GM12878 (cell line): ENCODE measurements at regions not wholly inside any gene's neighbourhood (a gene's known extent, or its start where the extent isn't known, plus 50 kb on each side); places are given as distances from the start of the nearest gene placed in this dataset.

ENCODE experiments used
- ATAC-seq: fragments of 200-7000 bp; cut with Tn5 transposase; 3 replicates; pipeline ENCODE4 v1.9.1; 2020; ENCODE audit warnings: mild to moderate bottlenecking, moderate library complexity
- BruUV-seq: library from RNA; stranded (reverse); fragments of 400-500 nt; replicated peaks from 2 replicates; lab custom pipeline; 2021; lab: Mats Ljungman, UMichigan
- CTCF ChIA-PET: fragments of 300-600 bp; sonication (Branson Sonifier 250); formaldehyde crosslinking; extraction: SDS; loops from one replicate; lab custom pipeline; 2021; ENCODE audit warnings: inconsistent platforms; lab: Yijun Ruan, JAX
- POLR2A ChIA-PET: fragments of 350-600 bp; formaldehyde crosslinking; extraction: SDS; loops from one replicate; lab custom pipeline; 2021; ENCODE audit warnings: inconsistent platforms; lab: Charles Lee
- RAD21 ChIA-PET: fragments of 300-600 bp; sonication (Branson Sonifier 250); formaldehyde crosslinking; loops from one replicate; lab custom pipeline; 2023; ENCODE audit warnings: antibody characterized with exemption; ENCODE audit not compliant: unreplicated experiment; lab: Charles Lee
- SMC1A ChIA-PET: fragments of 300-600 bp; sonication (Branson Sonifier 250); formaldehyde crosslinking; loops from one replicate; lab custom pipeline; 2023; ENCODE audit not compliant: unreplicated experiment, uncharacterized antibody; lab: Charles Lee
- DNase-seq: peaks from one replicate; pipeline ENCODE4 v3.0.0-alpha.2; 2011; ENCODE audit warnings: low read depth, low spot score
- FAIRE-seq: peaks from 3 replicates; lab custom pipeline; 2011; peaks lifted over from hg19 to GRCh38; lab: Jason Lieb, UNC
- H2AFZ ChIP-seq: 2 replicates; pipeline ENCODE4 v1.6.0; 2011; ENCODE audit warnings: low read depth, low read length, control low read depth; ENCODE audit not compliant: control insufficient read depth
- H3K27ac ChIP-seq: 2 replicates; pipeline ENCODE4 v1.5.1; 2011; ENCODE audit warnings: control low read depth; ENCODE audit not compliant: control insufficient read depth, insufficient read depth
- H3K27me3 ChIP-seq, 2 experiments: replicated peaks in 1 of 2; 2 replicates each; pipeline versions ENCODE4 v1.6.0 to v1.6.1; 2011; ENCODE audit warnings: low read length in 1 of 2; ENCODE audit not compliant: control insufficient read depth in 2 of 2, insufficient read depth in 2 of 2
- H3K36me3 ChIP-seq, 2 experiments: 2 replicates each; pipeline ENCODE4 v1.5.1; 2011; ENCODE audit warnings: low read length in 1 of 2; ENCODE audit not compliant: control insufficient read depth in 2 of 2, insufficient read depth in 2 of 2
- H3K4me1 ChIP-seq: 2 replicates; pipeline ENCODE4 v1.6.1; 2011; ENCODE audit warnings: mild to moderate bottlenecking, low read length, moderate library complexity, mixed read lengths; ENCODE audit not compliant: control insufficient read depth, insufficient read depth
- H3K4me2 ChIP-seq: 2 replicates; pipeline ENCODE4 v1.6.0; 2011; ENCODE audit warnings: control low read depth; ENCODE audit not compliant: control insufficient read depth, insufficient read depth
- H3K4me3 ChIP-seq: fragments of 200-600 bp; sonication (generic); 2 replicates; pipeline ENCODE4 v1.5.1; 2016
- H3K79me2 ChIP-seq: 2 replicates; pipeline ENCODE4 v1.6.0; 2011; ENCODE audit warnings: low read length; ENCODE audit not compliant: control insufficient read depth, insufficient read depth
- H3K9ac ChIP-seq: 2 replicates; pipeline ENCODE4 v1.8.0; 2011; ENCODE audit warnings: low read length, control low read depth, mixed read lengths; ENCODE audit not compliant: control insufficient read depth, insufficient read depth
- H3K9me3 ChIP-seq: replicated peaks from 3 replicates; pipeline ENCODE4 v1.5.1; 2011; ENCODE audit warnings: mild to moderate bottlenecking, low read length; ENCODE audit not compliant: control insufficient read depth, insufficient read depth
- H4K20me1 ChIP-seq: 2 replicates; pipeline ENCODE4 v1.6.0; 2011; ENCODE audit not compliant: control insufficient read depth, insufficient read depth
- BCL11A ChIP-seq: IDR thresholded peaks from 2 replicates; pipeline ENCODE4 v1.6.1; 2011; ENCODE audit warnings: low read depth, low read length
- CUX1 ChIP-seq: IDR thresholded peaks from 2 replicates; pipeline ENCODE4 v1.6.1; 2012; ENCODE audit warnings: improper control_type of control experiment, low read depth, low read length; ENCODE audit not compliant: insufficient replicate concordance
- ETV6 ChIP-seq, 2 experiments: fragments of 450-650 bp in 1 of 2; IDR thresholded peaks in 1 of 2; conservative IDR thresholded peaks in 1 of 2; 2 replicates each; pipeline ENCODE4 v1.6.1; 2014; ENCODE audit warnings: antibody characterized with exemption in 1 of 2, borderline replicate concordance in 1 of 2, low read depth in 1 of 2, mild to moderate bottlenecking in 1 of 2, moderate library complexity in 1 of 2
- FOXK2 ChIP-seq: fragments of 450-650 bp; IDR thresholded peaks from 2 replicates; pipeline ENCODE4 v1.6.1; 2017; ENCODE audit warnings: mild to moderate bottlenecking, moderate library complexity
- FOXM1 ChIP-seq: IDR thresholded peaks from 2 replicates; pipeline ENCODE4 v1.6.1; 2012; ENCODE audit warnings: low read depth, mild to moderate bottlenecking, inconsistent platforms, low read length, moderate library complexity
- MLLT1 ChIP-seq: fragments of 450-650 bp; IDR thresholded peaks from 2 replicates; pipeline ENCODE4 v1.6.1; 2016; ENCODE audit warnings: mild to moderate bottlenecking
- NFYA ChIP-seq: IDR thresholded peaks from 2 replicates; pipeline ENCODE4 v1.6.1; 2011; ENCODE audit warnings: low read depth, mild to moderate bottlenecking, low read length, improper control_type of control experiment, borderline replicate concordance
- SMARCA5 ChIP-seq: fragments of 450-650 bp; IDR thresholded peaks from 2 replicates; pipeline ENCODE4 v1.6.1; 2017; ENCODE audit warnings: mild to moderate bottlenecking
- STAT3 ChIP-seq: IDR thresholded peaks from 2 replicates; pipeline ENCODE4 v1.6.1; 2011; ENCODE audit warnings: low read depth, low read length, improper control_type of control experiment
- SUPT20H ChIP-seq: IDR thresholded peaks from 2 replicates; pipeline ENCODE4 v1.6.1; 2011; ENCODE audit warnings: low read depth, mild to moderate bottlenecking, low read length, moderate library complexity, borderline replicate concordance; ENCODE audit not compliant: control insufficient read depth
- USF2 ChIP-seq: IDR thresholded peaks from 2 replicates; pipeline ENCODE4 v1.6.1; 2011; ENCODE audit warnings: low read depth, low read length, improper control_type of control experiment, borderline replicate concordance
- WGBS: methylation state at CpG from one replicate; pipeline ENCODE4 v1.1.6; 2016; ENCODE audit warnings: low lambda C conversion rate; ENCODE audit not compliant: insufficient replicate concordance, insufficient coverage; ENCODE audit errors: missing lambda C conversion rate; 5-methylcytosine and 5-hydroxymethylcytosine counted together
- in situ Hi-C: fragments of 300-500 bp; cut with MboI; formaldehyde crosslinking; loops from 9 replicates; pipeline ENCODE4 v1.14.3; 2018; ENCODE audit warnings: mixed read lengths
- intact Hi-C: fragments of 100-400 bp; cut with micrococcal nuclease; formaldehyde crosslinking; loops from one replicate; pipeline ENCODE4 v1.14.2; 2022; ENCODE audit not compliant: unreplicated experiment
- TF ChIP-seq, protein P1 (sequence below): fragments of 150-350 bp; IDR thresholded peaks from 2 replicates; pipeline ENCODE4 v1.6.1; 2014; ENCODE audit warnings: mild to moderate bottlenecking, low read depth, low read length

GRCh38 chr21:24403221-24403620 is 1204.1 kb downstream of the MRPL39 start:
- no peak overlapping the region for H3K4me3 ChIP-seq
- H4K20me1 ChIP-seq = no peaks in the 10 kb centered on the region
- H3K27ac ChIP-seq = no peak overlapping the region
- WGBS = 2% methylated on average over 3 of the region's 3 CpGs
- no peaks in the 10 kb centered on the region for H3K4me1 ChIP-seq
- no peak for FAIRE-seq
- ChIA-PET SMC1A (no interaction called here), POLR2A (no interaction called here), RAD21 (no interaction called here), CTCF (interaction anchor here (0.7 kb wide), 1 partner anchor 354 kb away, joined by 3 read pairs; no protein-coding TSS in a partner anchor)
- H3K79me2 ChIP-seq = no peaks in the 10 kb centered on the region
- no peak overlapping the region for H2AFZ ChIP-seq
- TF ChIP-seq USF2 (no peak), BCL11A (no peak), CUX1 (no peak), SMARCA5 (no peak), MLLT1 (no peak), ETV6 (conservative IDR thresholded peaks at IDR 0.05 in 1 of 2, IDR thresholded peaks at IDR 0.05 in 1 of 2; ENCODE audit: borderline replicate concordance in 1 of 2, low read depth in 1 of 2) (no peak), FOXM1 (no peak), FOXK2 (no peak), SUPT20H (no peak), STAT3 (no peak), NFYA (no peak)
- TF ChIP-seq, protein P1, sequence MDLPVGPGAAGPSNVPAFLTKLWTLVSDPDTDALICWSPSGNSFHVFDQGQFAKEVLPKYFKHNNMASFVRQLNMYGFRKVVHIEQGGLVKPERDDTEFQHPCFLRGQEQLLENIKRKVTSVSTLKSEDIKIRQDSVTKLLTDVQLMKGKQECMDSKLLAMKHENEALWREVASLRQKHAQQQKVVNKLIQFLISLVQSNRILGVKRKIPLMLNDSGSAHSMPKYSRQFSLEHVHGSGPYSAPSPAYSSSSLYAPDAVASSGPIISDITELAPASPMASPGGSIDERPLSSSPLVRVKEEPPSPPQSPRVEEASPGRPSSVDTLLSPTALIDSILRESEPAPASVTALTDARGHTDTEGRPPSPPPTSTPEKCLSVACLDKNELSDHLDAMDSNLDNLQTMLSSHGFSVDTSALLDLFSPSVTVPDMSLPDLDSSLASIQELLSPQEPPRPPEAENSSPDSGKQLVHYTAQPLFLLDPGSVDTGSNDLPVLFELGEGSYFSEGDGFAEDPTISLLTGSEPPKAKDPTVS = no peak
- no peak overlapping the region for H3K9ac ChIP-seq
- no peak for ATAC-seq
- BruUV-seq = no TSS peak
- intact Hi-C loops = no loop called here
- H3K9me3 ChIP-seq = no peaks in the 10 kb centered on the region
- H3K36me3 ChIP-seq = no peaks in the 10 kb centered on the region
- H3K27me3 ChIP-seq = no peaks in the 10 kb centered on the region
- H3K4me2 ChIP-seq = no peak overlapping the region
- in situ Hi-C loops = no loop called here
- no peak for DNase-seq
